GM23248 (cell line): ENCODE measurements at regions not wholly inside any gene's neighbourhood (a gene's known extent, or its start where the extent isn't known, plus 50 kb on each side); places are given as distances from the start of the nearest gene placed in this dataset.

Experiments
- EZH2 ChIP-seq: fragments of 200-600 bp; sonication (generic); IDR thresholded peaks from 2 replicates; pipeline ENCODE4 v1.6.1; 2018; ENCODE audit warnings: antibody characterized with exemption, mild to moderate bottlenecking; ENCODE audit not compliant: insufficient read depth, poor library complexity, severe bottlenecking
- EZH2phosphoT487 ChIP-seq: fragments of 200-600 bp; sonication (generic); IDR thresholded peaks from 2 replicates; pipeline ENCODE4 v1.6.1; 2018; ENCODE audit warnings: antibody characterized with exemption, moderate library complexity, mild to moderate bottlenecking, low read depth; ENCODE audit not compliant: insufficient read depth

DNA sequence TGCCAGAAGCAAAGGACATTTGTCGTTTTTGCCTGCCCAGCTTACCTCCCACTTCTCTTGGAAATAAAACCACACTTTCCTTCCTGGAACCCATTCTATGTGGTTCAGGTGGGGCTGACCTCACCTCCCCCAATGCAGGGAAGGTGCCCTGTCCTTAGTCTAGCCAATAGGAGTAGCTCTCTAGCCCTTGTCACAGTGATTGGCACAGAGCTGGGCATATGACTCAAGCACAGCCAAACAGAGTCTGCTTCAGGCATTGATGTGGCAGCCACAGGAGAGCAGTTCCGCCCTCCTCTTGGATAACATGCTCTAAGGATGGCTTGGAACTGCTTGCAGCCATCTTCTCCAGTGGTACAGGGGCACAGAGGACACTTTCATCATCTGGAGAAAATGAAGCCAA, 134.0 kb downstream of the LRIG2 start:
- no peak for TF ChIP-seq EZH2phosphoT487
- no peak for TF ChIP-seq EZH2
